GM21717 (cell line): ENCODE measurements at regions not wholly inside any gene's neighbourhood (a gene's known extent, or its start where the extent isn't known, plus 50 kb on each side); places are given as distances from the start of the nearest gene placed in this dataset.
"Not testable (repeated sequence)": the region's sequence is repeated elsewhere in the genome, so short reads cannot be mapped to it uniquely, and the experiment has no call there.

Experiments
- ATAC-seq: cut with Tn5 transposase; IDR thresholded peaks from one replicate; pipeline ENCODE4 v1.9.1; 2021; ENCODE audit warnings: mild to moderate bottlenecking, moderate library complexity; ENCODE audit not compliant: unreplicated experiment

- ATAC-seq = no peak
Observed at GRCh38 chr4:187046471-187046870, 322.8 kb upstream of the FAT1 start.

- ATAC-seq = no peak
Observed at GRCh38 chr4:187059021-187059420, 335.4 kb upstream of the FAT1 start.

DNA sequence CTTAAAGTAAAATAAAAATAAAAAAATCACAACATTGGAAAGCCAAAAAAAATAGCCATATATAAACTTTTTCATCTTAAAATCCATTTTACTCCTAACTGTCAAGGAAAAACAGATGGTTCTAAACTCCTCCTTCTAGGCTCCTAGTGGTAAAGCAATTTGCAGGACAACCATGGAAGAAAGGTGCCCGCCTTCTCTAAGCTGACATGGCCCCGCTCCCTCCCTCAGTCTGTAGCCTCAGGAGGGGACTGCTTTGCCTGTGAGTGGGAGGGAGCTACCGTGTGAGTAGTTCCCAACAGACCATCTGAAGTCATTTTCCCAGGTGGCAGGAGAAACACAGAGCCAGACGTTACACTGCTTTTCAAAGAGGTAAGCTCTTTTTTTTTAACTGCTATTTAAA is 336.2 kb upstream of the FAT1 start:
- ATAC-seq = no peak

GRCh38 chr4:187060551-187060950 is 336.9 kb upstream of the FAT1 start:
- no peak for ATAC-seq

DNA sequence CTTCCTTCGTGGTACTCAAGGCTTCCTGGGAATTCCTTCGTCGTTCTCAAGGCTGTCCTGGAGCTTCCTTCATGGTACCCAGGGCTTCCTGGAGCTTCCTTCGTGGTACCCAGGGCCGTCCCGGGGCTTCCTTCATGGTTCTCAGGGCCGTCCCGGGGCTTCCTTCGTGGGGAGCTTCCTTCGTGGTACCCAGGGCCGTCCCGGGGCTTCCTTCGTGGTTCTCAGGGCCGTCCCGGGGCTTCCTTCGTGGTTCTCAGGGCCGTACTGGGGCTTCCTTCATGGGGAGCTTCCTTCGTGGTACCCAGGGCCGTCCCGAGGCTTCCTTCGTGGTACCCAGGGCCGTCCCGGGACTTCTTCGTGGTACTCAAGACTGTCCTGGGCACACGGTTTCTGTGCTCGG is 339.6 kb upstream of the FAT1 start:
- no peak for ATAC-seq

DNA sequence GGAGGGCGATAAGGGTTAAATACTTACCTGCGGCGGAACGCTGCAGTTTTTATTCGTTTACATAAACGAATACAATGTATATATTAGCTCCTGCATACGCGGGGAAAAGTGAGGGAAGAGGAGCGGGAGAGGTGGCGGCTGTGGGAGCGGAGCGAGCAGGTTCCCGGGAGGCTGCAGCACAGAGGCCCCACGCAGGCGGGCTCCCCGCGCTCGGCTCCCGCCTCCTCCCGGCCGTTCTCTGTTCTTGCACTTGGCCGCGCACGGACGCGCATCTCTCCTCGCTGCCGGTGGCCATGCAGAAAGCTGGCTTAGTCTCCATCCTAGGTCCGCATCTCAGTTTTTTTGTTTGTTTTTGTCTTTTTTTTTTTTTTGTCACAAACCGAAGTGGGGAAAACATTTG is 340.4 kb upstream of the FAT1 start:
- ATAC-seq = no peak

- no peak for ATAC-seq
Observed at GRCh38 chr4:187065396-187065795, 341.7 kb upstream of the FAT1 start.

DNA sequence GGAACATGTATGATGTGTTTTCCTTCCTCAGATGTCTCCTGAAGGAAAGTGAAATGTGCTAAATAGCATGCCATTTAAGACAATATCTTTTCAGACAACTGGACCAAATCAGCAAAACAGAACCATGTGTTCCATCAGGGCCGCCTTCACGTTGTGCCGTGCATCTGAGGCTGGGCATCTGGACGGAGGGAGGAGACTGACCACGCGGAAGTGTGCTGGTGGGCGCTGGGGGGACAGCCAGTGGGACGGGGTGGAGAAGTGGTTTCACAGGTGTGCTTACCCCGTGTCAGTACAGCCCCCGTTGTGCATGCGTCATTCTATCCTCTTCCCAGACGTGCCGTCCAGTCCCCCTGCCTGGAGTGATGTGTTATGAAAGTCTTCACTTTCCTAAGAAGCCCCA is 342.1 kb upstream of the FAT1 start:
- ATAC-seq = no peak

- no peak for ATAC-seq
Observed at GRCh38 chr4:187069398-187069797, 345.7 kb upstream of the FAT1 start.

DNA sequence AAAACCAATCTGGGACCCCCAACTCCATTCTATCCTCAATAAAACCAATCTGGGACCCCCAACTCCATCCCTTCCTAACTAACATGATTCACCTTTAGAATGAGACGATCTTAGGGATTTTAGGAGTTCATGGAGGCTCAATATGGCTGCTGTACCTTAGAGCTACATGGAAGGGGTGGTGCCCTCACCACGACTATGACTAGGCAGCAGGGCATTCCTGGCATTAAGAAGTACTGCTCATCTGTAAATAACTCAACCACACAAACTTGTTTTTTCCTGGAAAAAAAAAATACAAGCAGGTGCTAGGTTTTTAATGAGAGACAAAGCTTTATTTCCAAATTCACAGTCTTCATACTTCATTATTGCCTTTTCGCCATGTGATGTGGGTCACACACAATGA is 346.5 kb upstream of the FAT1 start:
- ATAC-seq = no peak

GRCh38 chr4:187070740-187071139 is 347.1 kb upstream of the FAT1 start:
- ATAC-seq = no peak

GRCh38 chr4:187071946-187072600 is 348.4 kb upstream of the FAT1 start:
- no peak for ATAC-seq

- no peak for ATAC-seq
Observed at GRCh38 chr4:187073820-187074219, 350.2 kb upstream of the FAT1 start.

DNA sequence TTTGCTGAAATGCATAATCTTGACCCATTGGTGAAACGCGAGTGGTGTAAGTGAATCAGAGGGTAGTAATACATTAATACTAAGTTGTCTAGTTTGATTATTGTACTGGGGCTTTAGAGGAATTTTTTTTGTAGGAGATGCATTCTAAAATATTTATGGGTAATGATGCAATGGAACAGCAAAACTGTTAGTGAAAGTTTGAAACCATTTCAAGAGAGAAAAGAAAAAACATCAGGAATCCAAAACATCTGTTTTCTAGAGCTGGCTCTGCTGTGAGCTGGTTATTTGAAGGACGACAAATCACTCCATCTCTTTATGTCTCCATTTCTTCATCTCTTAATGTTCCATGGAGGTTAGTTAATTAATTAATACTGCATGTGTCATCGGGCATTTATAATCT is 351.9 kb upstream of the FAT1 start:
- ATAC-seq = no peak

GRCh38 chr4:187077744-187078401 is 354.2 kb upstream of the FAT1 start:
- no peak for ATAC-seq

GRCh38 chr4:187084701-187085100 is 361.0 kb upstream of the FAT1 start:
- no peak for ATAC-seq

DNA sequence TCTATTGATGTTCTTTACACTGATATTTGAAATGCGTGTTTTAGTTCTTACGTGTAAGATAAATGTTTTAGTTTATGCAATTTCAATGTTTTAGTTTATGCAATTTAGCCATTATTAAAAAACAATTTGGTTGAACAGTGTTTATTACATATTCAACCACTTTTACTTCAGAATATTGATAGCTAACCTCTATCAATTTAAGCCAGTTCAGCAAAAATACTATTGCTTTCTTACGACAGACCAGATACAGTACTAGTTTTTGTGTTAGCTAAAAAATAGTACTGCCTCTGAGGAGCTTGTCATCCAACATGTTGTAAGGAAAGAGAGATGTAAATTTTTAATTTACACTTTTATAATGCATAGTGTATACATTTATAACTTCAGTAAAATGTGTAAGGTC is 361.7 kb upstream of the FAT1 start:
- ATAC-seq = no peak

DNA sequence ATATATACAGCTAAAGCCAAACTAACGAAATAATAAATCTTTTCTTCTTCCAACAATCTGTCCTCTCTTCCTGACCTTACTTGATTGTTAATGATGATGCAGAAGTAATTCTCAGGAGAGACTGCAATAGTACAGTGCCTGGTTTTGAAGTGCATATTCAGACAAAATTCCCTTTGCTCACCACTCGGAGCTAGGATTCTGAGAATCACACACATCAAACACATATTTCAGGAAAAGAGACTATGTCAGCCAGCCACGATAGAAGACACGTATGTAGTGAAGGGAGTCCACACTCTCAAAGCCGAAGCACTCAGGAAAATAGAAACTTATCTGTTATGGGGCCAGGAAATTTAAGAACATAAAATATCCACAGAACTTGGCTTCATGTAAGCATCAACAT is 362.5 kb upstream of the FAT1 start:
- no peak for ATAC-seq

GRCh38 chr4:187088070-187088799 is 364.6 kb upstream of the FAT1 start:
- no peak for ATAC-seq

DNA sequence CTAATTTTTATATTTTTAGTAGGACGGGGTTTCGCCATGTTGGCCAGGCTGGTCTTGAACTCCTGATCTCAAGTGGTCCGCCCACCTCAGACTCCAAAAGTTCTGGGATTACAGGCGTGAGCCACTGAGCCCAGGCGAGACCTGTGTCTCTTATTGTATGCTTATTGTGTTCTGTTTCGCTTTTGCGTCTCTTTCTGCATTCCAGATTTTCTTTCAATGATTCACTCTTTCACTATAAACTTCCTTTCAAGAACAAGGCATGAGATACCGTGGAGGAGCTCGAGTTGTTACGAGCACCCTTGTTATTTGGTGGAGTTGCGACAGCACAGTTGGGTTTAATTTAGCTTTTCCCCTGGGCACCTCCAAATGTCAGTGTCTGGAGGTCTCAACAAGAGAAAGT is 366.7 kb upstream of the FAT1 start:
- no peak for ATAC-seq

DNA sequence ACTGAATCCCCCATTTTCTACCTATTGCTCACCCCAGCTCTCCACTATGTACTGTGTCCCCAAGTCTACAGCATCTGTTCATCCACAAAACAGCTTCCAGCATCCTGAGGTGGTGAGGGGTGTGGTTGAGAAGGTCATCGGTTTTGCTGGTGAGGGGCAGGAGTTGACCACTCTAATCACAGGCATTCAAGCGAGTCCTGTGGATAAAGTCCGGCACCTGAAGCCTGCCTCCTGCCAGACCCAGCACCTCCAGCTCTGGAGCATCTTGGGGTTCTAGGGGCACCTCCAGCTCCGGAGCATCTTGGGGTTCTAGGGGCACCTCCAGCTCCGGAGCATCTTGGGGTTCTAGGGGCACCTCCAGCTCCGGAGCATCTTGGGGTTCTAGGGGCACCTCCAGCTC is 367.2 kb upstream of the FAT1 start:
- not testable (repeated sequence) for ATAC-seq

DNA sequence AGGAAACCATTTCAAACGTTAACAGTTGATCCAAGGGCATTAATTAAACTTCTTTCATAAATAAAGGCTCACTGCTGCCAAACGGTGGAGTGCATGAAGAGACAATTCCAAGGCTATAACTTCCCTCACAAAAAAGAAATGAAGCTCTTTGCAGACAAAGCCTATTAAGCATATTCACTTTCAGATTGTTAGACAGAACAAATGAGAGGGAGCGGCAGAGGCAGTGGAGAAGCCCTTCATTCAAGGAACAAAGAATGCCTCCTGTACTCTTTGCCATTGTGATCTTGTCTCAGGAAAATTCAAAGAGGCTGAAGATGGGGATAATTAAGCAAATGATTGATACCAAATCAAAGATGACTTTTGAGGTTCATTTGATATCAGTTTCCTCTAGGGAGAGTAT is 370.5 kb upstream of the FAT1 start:
- ATAC-seq = no peak
